ENCODE measurements at regions not wholly inside any gene's neighbourhood (a gene's known extent, or its start where the extent isn't known, plus 50 kb on each side); places are given as distances from the start of the nearest gene placed in this dataset.

DNA sequence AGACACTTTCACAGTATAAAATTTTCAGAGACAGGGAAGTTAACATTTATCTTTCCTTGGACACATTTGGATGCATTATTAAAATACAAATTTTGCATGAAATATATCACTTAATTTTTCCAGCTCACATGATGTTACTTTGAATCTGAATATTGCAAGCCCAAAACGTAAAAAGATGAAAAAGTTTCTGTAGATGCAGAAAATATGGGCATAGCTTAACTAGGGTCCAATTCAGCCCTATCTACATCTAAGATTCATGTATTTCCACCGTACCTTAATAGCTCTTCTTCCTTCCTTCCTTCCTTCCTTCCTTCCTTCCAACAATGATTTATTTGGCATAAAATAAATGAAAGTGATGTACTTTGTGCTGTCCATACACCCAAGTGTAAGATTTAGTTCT is 1084.6 kb upstream of the TMEFF2 start:
- Histone ChIP-seq H3K4me3 (no peak overlapping the region), H4K20me1 (no peaks in the 10 kb centered on the region), H3K36me3 (no peaks in the 10 kb centered on the region), H3K9ac (no peak overlapping the region), H3K27me3 (no peaks in the 10 kb centered on the region), H3K4me2 (no peak overlapping the region), H3K9me3 (replicated peaks in 1 of 11) (no peaks in the 10 kb centered on the region), H3K27ac (no peak overlapping the region), H3K4me1 (no peaks in the 10 kb centered on the region)
- TF ChIP-seq Cebpa-rat (IDR thresholded peaks at IDR 0.05), result no peak

GRCh38 chr2:193276988-193277387 is 1082.3 kb upstream of the TMEFF2 start:
- Histone ChIP-seq H3K27me3 (no peaks in the 10 kb centered on the region), H3K27ac (no peak overlapping the region), H3K9ac (no peak overlapping the region), H3K9me3 (replicated peaks in 1 of 11) (no peaks in the 10 kb centered on the region), H3K4me2 (no peak overlapping the region), H3K4me3 (no peak overlapping the region), H3K4me1 (peaks cover 0 to 8% (median 0%) of the 10 kb centered on the region in 10 experiments; a peak in 5 of 20 replicates), H4K20me1 (no peaks in the 10 kb centered on the region), H3K36me3 (no peaks in the 10 kb centered on the region)
- TF ChIP-seq Cebpa-rat (IDR thresholded peaks at IDR 0.05), result no peak

DNA sequence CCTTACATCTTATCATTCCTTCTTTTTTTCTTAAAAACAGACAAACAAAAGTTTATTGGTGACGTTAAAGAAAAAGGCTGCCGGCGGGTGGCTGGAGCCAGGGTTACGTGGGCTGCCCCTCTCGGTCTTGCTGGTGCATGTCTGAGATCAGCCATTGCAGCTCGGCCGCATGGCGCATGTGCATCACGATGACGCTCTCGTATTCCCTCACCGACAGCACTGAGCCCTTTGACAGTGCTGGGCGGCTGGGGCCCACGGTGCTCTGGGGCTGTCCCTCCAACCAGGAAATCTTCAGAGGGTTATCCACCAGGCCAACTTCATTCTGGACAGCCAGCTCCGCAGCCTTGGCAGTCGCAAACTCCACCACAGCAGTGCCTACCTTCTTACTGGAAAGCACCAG is 1081.8 kb upstream of the TMEFF2 start:
- no peak for TF ChIP-seq Cebpa-rat (IDR thresholded peaks at IDR 0.05)
- no peak overlapping the region for H3K4me2 ChIP-seq
- no peak overlapping the region for H3K27ac ChIP-seq
- H3K9ac ChIP-seq, result no peak overlapping the region
- no peaks in the 10 kb centered on the region for H4K20me1 ChIP-seq
- no peaks in the 10 kb centered on the region for H3K9me3 ChIP-seq (replicated peaks in 1 of 11)
- no peaks in the 10 kb centered on the region for H3K36me3 ChIP-seq
- peaks cover 0 to 13% (median 0%) of the 10 kb centered on the region in 10 experiments; a peak in 6 of 20 replicates for H3K4me1 ChIP-seq
- no peaks in the 10 kb centered on the region for H3K27me3 ChIP-seq
- no peak overlapping the region for H3K4me3 ChIP-seq

GRCh38 chr2:193276069-193276468 is 1081.3 kb upstream of the TMEFF2 start:
- no peaks in the 10 kb centered on the region for H3K36me3 ChIP-seq
- no peak overlapping the region for H3K4me2 ChIP-seq
- no peak overlapping the region for H3K9ac ChIP-seq
- no peaks in the 10 kb centered on the region for H3K27me3 ChIP-seq
- H3K9me3 ChIP-seq (replicated peaks in 1 of 11), result no peaks in the 10 kb centered on the region
- no peak overlapping the region for H3K27ac ChIP-seq
- peaks cover 0 to 18% (median 0%) of the 10 kb centered on the region in 10 experiments; a peak in 6 of 20 replicates for H3K4me1 ChIP-seq
- H3K4me3 ChIP-seq, result no peak overlapping the region
- TF ChIP-seq Cebpa-rat (IDR thresholded peaks at IDR 0.05), result no peak
- no peaks in the 10 kb centered on the region for H4K20me1 ChIP-seq

DNA sequence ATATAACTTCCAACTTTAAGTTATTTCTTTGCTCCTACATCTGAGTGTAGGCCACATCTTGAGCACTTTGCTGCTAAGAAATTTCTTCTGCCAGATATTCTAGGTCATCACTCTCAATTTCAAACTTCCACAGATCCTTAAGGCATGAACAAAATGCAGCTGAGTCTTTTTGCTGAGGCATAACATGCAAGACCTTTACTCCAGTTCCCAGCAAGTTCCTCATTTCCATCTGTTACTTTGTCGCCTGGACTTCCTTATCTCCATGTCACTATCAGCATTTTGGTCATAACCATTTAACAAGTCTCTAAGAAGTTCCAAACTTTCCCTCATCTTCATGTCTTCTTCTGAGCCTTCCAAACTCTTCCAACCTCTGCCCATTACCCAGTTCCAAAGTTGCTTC is 1077.3 kb upstream of the TMEFF2 start:
- no peaks in the 10 kb centered on the region for H3K27me3 ChIP-seq
- TF ChIP-seq Cebpa-rat (IDR thresholded peaks at IDR 0.05), result no peak
- H3K36me3 ChIP-seq, result no peaks in the 10 kb centered on the region
- no peak overlapping the region for H3K4me3 ChIP-seq
- no peaks in the 10 kb centered on the region for H4K20me1 ChIP-seq
- H3K9ac ChIP-seq, result no peak overlapping the region
- H3K4me1 ChIP-seq, result peaks cover 0 to 34% (median 0%) of the 10 kb centered on the region in 10 experiments; a peak in 6 of 20 replicates
- no peaks in the 10 kb centered on the region for H3K9me3 ChIP-seq (replicated peaks in 1 of 11)
- H3K4me2 ChIP-seq, result peak overlapping the region in 3 of 11 experiments; percentile 49 to 76 (median 49); a peak in 6 of 22 replicates
- no peak overlapping the region for H3K27ac ChIP-seq

- no peaks in the 10 kb centered on the region for H4K20me1 ChIP-seq
- H3K9me3 ChIP-seq (replicated peaks in 1 of 11), result no peaks in the 10 kb centered on the region
- H3K9ac ChIP-seq, result no peak overlapping the region
- H3K4me1 ChIP-seq, result peaks cover 0 to 34% (median 0%) of the 10 kb centered on the region in 10 experiments; a peak in 6 of 20 replicates
- H3K4me2 ChIP-seq, result peak overlapping the region in 2 of 11 experiments; percentile 49 to 76; a peak in 2 of 22 replicates
- no peak for TF ChIP-seq Cebpa-rat (IDR thresholded peaks at IDR 0.05)
- no peaks in the 10 kb centered on the region for H3K36me3 ChIP-seq
- no peak overlapping the region for H3K27ac ChIP-seq
- no peaks in the 10 kb centered on the region for H3K27me3 ChIP-seq
- H3K4me3 ChIP-seq, result no peak overlapping the region
Observed at GRCh38 chr2:193270816-193271215, 1076.1 kb upstream of the TMEFF2 start.

GRCh38 chr2:193267496-193268002 is 1072.8 kb upstream of the TMEFF2 start:
- Histone ChIP-seq H3K4me2 (no peak overlapping the region), H3K4me1 (peaks cover 0 to 31% (median 0%) of the 10 kb centered on the region in 10 experiments; a peak in 6 of 20 replicates), H3K27me3 (no peaks in the 10 kb centered on the region), H3K9me3 (replicated peaks in 1 of 11) (no peaks in the 10 kb centered on the region), H4K20me1 (no peaks in the 10 kb centered on the region), H3K9ac (no peak overlapping the region), H3K4me3 (no peak overlapping the region), H3K27ac (no peak overlapping the region), H3K36me3 (no peaks in the 10 kb centered on the region)
- TF ChIP-seq Cebpa-rat (IDR thresholded peaks at IDR 0.05), result no peak

DNA sequence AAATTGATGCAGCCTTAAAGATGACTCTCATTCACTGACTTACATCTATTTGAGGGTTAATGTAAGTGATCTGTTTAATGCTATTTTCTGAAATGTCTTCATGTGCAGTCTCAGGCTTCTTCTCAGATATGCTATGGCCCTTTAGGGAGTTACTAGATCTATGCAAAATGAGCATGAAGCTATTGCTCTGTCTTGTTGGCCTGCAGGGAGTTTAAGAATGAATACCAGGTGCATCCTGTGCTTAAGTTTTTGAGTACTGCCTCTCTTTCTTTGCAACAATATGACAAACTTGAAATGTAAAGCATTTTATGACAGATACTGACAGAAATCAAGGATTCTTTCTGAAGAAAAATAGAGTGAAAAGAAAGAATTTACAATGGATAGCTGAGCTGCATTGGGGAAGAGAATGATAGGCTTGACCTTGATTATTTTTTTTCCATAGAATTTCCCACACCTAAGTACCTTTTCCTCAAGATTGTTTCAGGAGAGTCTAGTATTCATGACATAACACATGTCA is 1058.3 kb upstream of the TMEFF2 start:
- Histone ChIP-seq H3K4me3 (no peak overlapping the region), H3K4me1 (peaks cover 0 to 21% (median 16%) of the 10 kb centered on the region in 10 experiments; a peak in 13 of 20 replicates), H4K20me1 (no peaks in the 10 kb centered on the region), H3K9ac (peak overlapping the region in 1 of 11 experiments; percentile 20; a peak in 1 of 22 replicates), H3K4me2 (peak overlapping the region in 8 of 11 experiments; percentile 22 to 74 (median 42); a peak in 14 of 22 replicates), H3K9me3 (replicated peaks in 1 of 11) (no peaks in the 10 kb centered on the region), H3K27me3 (no peaks in the 10 kb centered on the region), H3K27ac (peak overlapping the region in 3 of 11 experiments; percentile 19 to 38 (median 31); a peak in 3 of 22 replicates), H3K36me3 (no peaks in the 10 kb centered on the region)
- TF ChIP-seq Cebpa-rat (IDR thresholded peaks at IDR 0.05), result no peak

- Histone ChIP-seq H3K27ac (no peak overlapping the region), H3K4me1 (peaks cover 0 to 21% (median 16%) of the 10 kb centered on the region in 10 experiments; a peak in 13 of 20 replicates), H3K27me3 (no peaks in the 10 kb centered on the region), H3K4me3 (no peak overlapping the region), H3K9me3 (replicated peaks in 1 of 11) (no peaks in the 10 kb centered on the region), H3K9ac (no peak overlapping the region), H3K36me3 (no peaks in the 10 kb centered on the region), H3K4me2 (no peak overlapping the region; a peak in 3 of 22 replicates), H4K20me1 (no peaks in the 10 kb centered on the region)
- TF ChIP-seq Cebpa-rat (IDR thresholded peaks at IDR 0.05), result no peak
Observed at GRCh38 chr2:193251909-193252308, 1057.2 kb upstream of the TMEFF2 start.

- H3K27ac ChIP-seq, result no peak overlapping the region
- H3K4me2 ChIP-seq, result no peak overlapping the region
- no peaks in the 10 kb centered on the region for H4K20me1 ChIP-seq
- no peaks in the 10 kb centered on the region for H3K27me3 ChIP-seq
- no peaks in the 10 kb centered on the region for H3K36me3 ChIP-seq
- no peak overlapping the region for H3K9ac ChIP-seq
- H3K9me3 ChIP-seq (replicated peaks in 1 of 11), result no peaks in the 10 kb centered on the region
- no peak for TF ChIP-seq Cebpa-rat (IDR thresholded peaks at IDR 0.05)
- peaks cover 0 to 21% (median 16%) of the 10 kb centered on the region in 10 experiments; a peak in 13 of 20 replicates for H3K4me1 ChIP-seq
- no peak overlapping the region for H3K4me3 ChIP-seq
Observed at GRCh38 chr2:193250389-193250788, 1055.7 kb upstream of the TMEFF2 start.
